OCI-LY7 (cell line): ENCODE measurements at regions not wholly inside any gene's neighbourhood (a gene's known extent, or its start where the extent isn't known, plus 50 kb on each side); places are given as distances from the start of the nearest gene placed in this dataset.

Experiments
- EZH2phosphoT487 ChIP-seq: fragments of 200-600 bp; sonication (generic); IDR thresholded peaks from 2 replicates; pipeline ENCODE4 v1.6.1; 2018; ENCODE audit warnings: low read depth, borderline replicate concordance, mild to moderate bottlenecking, mixed run types, antibody characterized with exemption, low read length, moderate library complexity, mixed read lengths
- TF ChIP-seq, protein P1 (sequence below): fragments of 200-600 bp; sonication (generic); conservative IDR thresholded peaks from 2 replicates; pipeline ENCODE4 v1.5.1; 2014; ENCODE audit warnings: mild to moderate bottlenecking, antibody characterized with exemption, low read length, moderate library complexity, mixed read lengths

DNA sequence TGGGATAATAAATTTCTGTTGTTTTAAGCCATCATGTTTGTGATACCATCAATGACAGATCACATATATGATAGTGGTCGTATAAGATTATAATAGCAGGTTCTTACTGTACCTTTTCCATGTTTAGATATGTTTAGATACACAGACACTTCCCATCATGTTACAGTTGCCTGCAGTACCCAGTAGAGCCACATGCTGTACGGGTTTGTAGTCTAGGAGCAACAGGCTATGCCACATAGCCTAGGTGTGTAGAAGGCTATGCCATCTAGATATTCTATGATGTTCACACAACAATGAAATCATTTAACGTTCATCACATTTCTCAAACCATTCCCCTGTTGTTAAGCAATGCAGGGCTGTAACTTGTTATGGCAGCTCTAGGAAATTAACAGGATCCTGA lies 132.9 kb upstream of the SH3BP4 start:
- TF ChIP-seq, protein P1, sequence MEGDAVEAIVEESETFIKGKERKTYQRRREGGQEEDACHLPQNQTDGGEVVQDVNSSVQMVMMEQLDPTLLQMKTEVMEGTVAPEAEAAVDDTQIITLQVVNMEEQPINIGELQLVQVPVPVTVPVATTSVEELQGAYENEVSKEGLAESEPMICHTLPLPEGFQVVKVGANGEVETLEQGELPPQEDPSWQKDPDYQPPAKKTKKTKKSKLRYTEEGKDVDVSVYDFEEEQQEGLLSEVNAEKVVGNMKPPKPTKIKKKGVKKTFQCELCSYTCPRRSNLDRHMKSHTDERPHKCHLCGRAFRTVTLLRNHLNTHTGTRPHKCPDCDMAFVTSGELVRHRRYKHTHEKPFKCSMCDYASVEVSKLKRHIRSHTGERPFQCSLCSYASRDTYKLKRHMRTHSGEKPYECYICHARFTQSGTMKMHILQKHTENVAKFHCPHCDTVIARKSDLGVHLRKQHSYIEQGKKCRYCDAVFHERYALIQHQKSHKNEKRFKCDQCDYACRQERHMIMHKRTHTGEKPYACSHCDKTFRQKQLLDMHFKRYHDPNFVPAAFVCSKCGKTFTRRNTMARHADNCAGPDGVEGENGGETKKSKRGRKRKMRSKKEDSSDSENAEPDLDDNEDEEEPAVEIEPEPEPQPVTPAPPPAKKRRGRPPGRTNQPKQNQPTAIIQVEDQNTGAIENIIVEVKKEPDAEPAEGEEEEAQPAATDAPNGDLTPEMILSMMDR, result no peak
- no peak for TF ChIP-seq EZH2phosphoT487
